GM12865 (cell line): ENCODE measurements at regions not wholly inside any gene's neighbourhood (a gene's known extent, or its start where the extent isn't known, plus 50 kb on each side); places are given as distances from the start of the nearest gene placed in this dataset.
"Not testable (repeated sequence)": the region's sequence is repeated elsewhere in the genome, so short reads cannot be mapped to it uniquely, and the experiment has no call there.

Experiments used
- DNase-seq: peaks from one replicate; pipeline ENCODE4 v3.0.0; 2010; ENCODE audit warnings: low read depth
- H3K4me3 ChIP-seq: 2 replicates; pipeline ENCODE4 v1.5.1; 2011; ENCODE audit warnings: mild to moderate bottlenecking, low read depth, low read length, control low read depth
- CTCF ChIP-seq: IDR thresholded peaks from 2 replicates; pipeline ENCODE4 v1.5.1; 2011; ENCODE audit warnings: low read length, control low read depth, low read depth, inconsistent platforms; ENCODE audit not compliant: insufficient read depth; ENCODE audit errors: missing control alignments

DNA sequence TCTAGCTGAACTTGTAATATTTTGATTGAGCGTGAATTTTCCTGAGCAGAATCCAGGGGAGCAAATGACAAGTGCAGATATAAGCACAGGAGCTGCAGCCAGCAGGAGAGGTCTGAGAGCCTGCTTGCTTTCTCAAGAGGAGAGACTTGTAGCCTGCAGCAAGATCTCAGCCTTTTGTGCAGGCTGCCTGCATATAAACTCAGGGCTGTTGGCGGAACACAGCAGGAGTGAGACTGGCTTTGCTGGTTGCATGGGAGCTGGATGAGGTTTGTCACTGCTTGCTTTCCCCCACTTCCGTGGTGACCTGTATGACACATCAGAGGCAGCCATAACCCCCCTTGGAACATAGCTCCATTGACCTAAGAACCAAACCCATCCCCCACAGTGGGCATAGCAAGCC is 725.4 kb upstream of the RGS18 start:
- no peak for TF ChIP-seq CTCF
- no peak for DNase-seq
- H3K4me3 ChIP-seq = no peak overlapping the region

DNA sequence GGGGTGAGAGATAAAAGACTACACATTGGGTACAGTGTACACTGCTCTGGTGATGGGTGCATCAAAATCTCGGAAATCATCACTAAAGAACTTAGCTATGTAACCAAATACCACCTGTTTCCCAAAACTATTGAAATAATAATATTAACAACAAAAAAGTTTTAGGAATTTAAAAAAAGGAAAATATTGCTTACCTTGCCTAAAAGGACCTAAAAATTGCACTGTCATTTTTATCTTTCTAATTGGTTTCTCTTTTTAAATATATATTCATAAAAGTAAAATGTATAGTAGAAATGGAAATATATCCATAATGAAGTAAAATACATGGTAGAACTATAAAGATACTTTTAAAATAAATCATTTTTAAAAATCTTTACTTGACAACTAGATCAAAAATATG is 719.3 kb upstream of the RGS18 start:
- no peak for TF ChIP-seq CTCF
- DNase-seq = no peak
- H3K4me3 ChIP-seq = no peak overlapping the region

- H3K4me3 ChIP-seq, DNase-seq: not testable (repeated sequence)
Observed at GRCh38 chr1:191448279-191448678, 710.0 kb upstream of the RGS18 start.

- H3K4me3 ChIP-seq = no peak overlapping the region
- TF ChIP-seq CTCF = no peak
- DNase-seq = no peak
Observed at GRCh38 chr1:191452586-191452985, 705.7 kb upstream of the RGS18 start.

DNA sequence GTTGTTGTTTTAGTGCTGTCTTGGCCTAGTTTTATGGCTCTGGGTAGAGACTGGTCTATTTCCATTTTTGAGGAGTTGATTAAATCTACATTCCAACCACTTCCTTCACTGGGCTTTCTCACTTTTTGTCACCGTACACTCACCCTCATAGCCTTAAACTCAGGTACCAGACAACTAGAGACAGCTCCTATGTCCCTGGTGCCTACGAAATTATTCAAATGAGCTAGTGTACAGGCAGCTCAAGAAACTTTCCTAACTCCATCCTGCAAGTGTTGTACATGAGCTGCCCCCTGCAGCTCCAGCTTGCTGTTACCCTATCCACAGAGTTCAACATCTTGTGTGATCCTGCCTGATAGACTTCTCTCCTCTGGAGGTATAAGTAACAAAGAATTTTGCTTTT is 704.8 kb upstream of the RGS18 start:
- H3K4me3 ChIP-seq = no peak overlapping the region
- no peak for DNase-seq
- no peak for TF ChIP-seq CTCF

DNA sequence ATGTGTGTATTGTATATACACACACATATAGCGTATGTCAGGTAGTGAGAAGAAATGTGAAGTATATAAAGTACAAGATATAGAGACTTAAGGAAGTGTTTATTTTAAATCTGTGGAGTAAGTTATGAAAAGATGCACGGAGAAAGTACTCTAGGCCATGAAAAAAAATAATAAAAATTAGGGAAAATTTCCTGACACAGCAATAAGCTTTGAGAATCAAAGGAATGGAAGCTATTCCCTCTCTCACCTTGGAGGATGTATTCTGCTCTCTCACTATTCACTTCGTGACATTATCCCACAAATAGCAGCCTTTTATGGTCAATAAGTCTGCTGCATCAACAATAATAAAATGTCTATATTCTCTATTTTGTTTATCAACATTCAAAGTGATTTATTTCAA is 700.4 kb upstream of the RGS18 start:
- H3K4me3 ChIP-seq = no peak overlapping the region
- no peak for DNase-seq
- TF ChIP-seq CTCF = no peak

DNA sequence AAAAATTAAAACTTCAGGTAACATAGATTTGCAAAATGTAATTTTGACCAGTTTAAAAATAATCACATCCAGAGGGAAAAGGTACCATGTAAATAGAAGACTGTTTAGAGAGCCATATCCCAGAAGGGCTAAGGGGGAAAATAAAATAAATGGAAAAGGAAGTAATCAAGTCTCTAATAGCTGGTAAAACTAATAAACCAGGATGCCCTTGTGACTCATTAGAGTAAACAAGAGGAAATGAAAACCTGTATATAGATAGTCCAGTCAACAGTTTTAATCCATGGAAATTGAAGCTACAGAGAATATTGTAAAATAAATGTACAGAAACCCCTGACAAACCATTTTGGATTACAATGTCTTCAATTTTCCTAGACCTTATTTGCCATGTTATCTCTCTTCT is 698.0 kb upstream of the RGS18 start:
- no peak overlapping the region for H3K4me3 ChIP-seq
- no peak for TF ChIP-seq CTCF
- no peak for DNase-seq

DNA sequence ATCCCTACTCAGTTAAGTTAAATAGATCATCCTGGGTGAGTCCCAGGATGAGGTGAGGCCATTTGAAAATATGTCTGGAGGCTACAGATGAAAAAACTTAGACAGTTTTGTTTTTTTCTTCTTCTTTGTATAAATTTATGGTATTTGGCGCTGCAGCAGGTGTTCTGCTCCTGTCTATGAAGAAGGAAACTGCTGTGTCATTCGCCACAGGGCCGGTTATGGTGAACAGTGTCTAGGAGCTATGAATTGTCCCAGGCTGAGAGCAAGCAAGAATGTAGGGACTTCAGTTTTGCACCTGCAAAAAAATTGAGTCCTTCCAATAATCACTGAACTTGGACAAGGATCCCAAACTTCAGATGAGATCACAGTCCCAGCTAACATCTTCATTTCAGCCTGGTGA is 674.3 kb upstream of the RGS18 start:
- no peak for DNase-seq
- no peak for TF ChIP-seq CTCF
- H3K4me3 ChIP-seq = no peak overlapping the region
